HG02798 (cell line): ENCODE measurements at regions not wholly inside any gene's neighbourhood (a gene's known extent, or its start where the extent isn't known, plus 50 kb on each side); places are given as distances from the start of the nearest gene placed in this dataset.

Experiments
- ATAC-seq: cut with Tn5 transposase; IDR thresholded peaks from one replicate; pipeline ENCODE4 v1.9.1; 2021; ENCODE audit warnings: mild to moderate bottlenecking; ENCODE audit not compliant: unreplicated experiment, poor library complexity

- ATAC-seq: no peak
Observed at GRCh38 chr2:20539133-20539719, 92.4 kb downstream of the RHOB start.

GRCh38 chr2:20539776-20540586 is 93.1 kb downstream of the RHOB start:
- no peak for ATAC-seq

- ATAC-seq: no peak
Observed at GRCh38 chr2:20540587-20541293, 93.9 kb downstream of the RHOB start.

- ATAC-seq: no peak
Observed at GRCh38 chr2:20541294-20541640, 94.4 kb downstream of the RHOB start.

- no peak for ATAC-seq
Observed at GRCh38 chr2:20541651-20542050, 94.8 kb downstream of the RHOB start.

GRCh38 chr2:20542269-20542668 is 95.4 kb downstream of the RHOB start:
- no peak for ATAC-seq

GRCh38 chr2:20542746-20543468 is 96.0 kb downstream of the RHOB start:
- no peak for ATAC-seq

- ATAC-seq: no peak
Observed at GRCh38 chr2:20543469-20544152, 96.7 kb downstream of the RHOB start.

GRCh38 chr2:20544153-20544747 is 97.4 kb downstream of the RHOB start:
- ATAC-seq: no peak

GRCh38 chr2:20549144-20549543 is 101.8 kb downstream of the HS1BP3 start:
- ATAC-seq: no peak

- no peak for ATAC-seq
Observed at GRCh38 chr2:20549691-20550348, 101.1 kb downstream of the HS1BP3 start.

- ATAC-seq: no peak
Observed at GRCh38 chr2:20551260-20551944, 99.5 kb downstream of the HS1BP3 start.

- no peak for ATAC-seq
Observed at GRCh38 chr2:20551945-20552328, 99.0 kb downstream of the HS1BP3 start.

- no peak for ATAC-seq
Observed at GRCh38 chr2:20552847-20553246, 98.1 kb downstream of the HS1BP3 start.

GRCh38 chr2:20553580-20553979 is 97.3 kb downstream of the HS1BP3 start:
- no peak for ATAC-seq

GRCh38 chr2:20555954-20556353 is 94.9 kb downstream of the HS1BP3 start:
- ATAC-seq: no peak

- no peak for ATAC-seq
Observed at GRCh38 chr2:20556756-20557155, 94.1 kb downstream of the HS1BP3 start.

- no peak for ATAC-seq
Observed at GRCh38 chr2:20557226-20557625, 93.7 kb downstream of the HS1BP3 start.

GRCh38 chr2:20557635-20558034 is 93.3 kb downstream of the HS1BP3 start:
- no peak for ATAC-seq
